H9 (cell line): ENCODE measurements at regions not wholly inside any gene's neighbourhood (a gene's known extent, or its start where the extent isn't known, plus 50 kb on each side); places are given as distances from the start of the nearest gene placed in this dataset.

ENCODE experiments used
- DNase-seq: peaks from one replicate; pipeline ENCODE4 v3.0.0-alpha.2; 2017
- H2AFZ ChIP-seq: one replicate; pipeline ENCODE4 v1.6.1; 2013; ENCODE audit warnings: mild to moderate bottlenecking, low read length, control low read depth, moderate library complexity
- H2AK5ac ChIP-seq: 2 replicates; pipeline ENCODE4 v1.6.1; 2013; ENCODE audit warnings: low read length, control low read depth, mixed read lengths; ENCODE audit not compliant: insufficient read length
- H2BK120ac ChIP-seq: one replicate; pipeline ENCODE4 v1.6.1; 2013; ENCODE audit warnings: low read depth, mild to moderate bottlenecking, low read length, control low read depth, inconsistent platforms; ENCODE audit not compliant: poor library complexity, severe bottlenecking
- H2BK12ac ChIP-seq: 2 replicates; pipeline ENCODE4 v1.6.1; 2013; ENCODE audit warnings: low read length, control low read depth, mixed read lengths, low read depth; ENCODE audit not compliant: insufficient read length
- H2BK15ac ChIP-seq: 2 replicates; pipeline ENCODE4 v1.6.1; 2013; ENCODE audit warnings: low read depth, low read length, control low read depth
- H2BK20ac ChIP-seq: one replicate; pipeline ENCODE4 v1.6.1; 2013; ENCODE audit warnings: low read depth, mild to moderate bottlenecking, low read length, control low read depth, inconsistent platforms; ENCODE audit not compliant: poor library complexity, severe bottlenecking
- H2BK5ac ChIP-seq: 2 replicates; pipeline ENCODE4 v1.6.1; 2013; ENCODE audit warnings: low read length, control low read depth, mixed read lengths; ENCODE audit not compliant: insufficient read length
- H3K14ac ChIP-seq: 2 replicates; pipeline ENCODE4 v1.6.1; 2013; ENCODE audit warnings: low read length, control low read depth; ENCODE audit not compliant: insufficient read depth
- H3K18ac ChIP-seq: 2 replicates; pipeline ENCODE4 v1.6.1; 2013; ENCODE audit warnings: low read depth, mild to moderate bottlenecking, mixed read lengths, low read length, control low read depth; ENCODE audit not compliant: insufficient read length
- H3K23ac ChIP-seq: 2 replicates; pipeline ENCODE4 v1.6.1; 2013; ENCODE audit warnings: low read length, control low read depth, mixed read lengths, low read depth; ENCODE audit not compliant: insufficient read length
- H3K23me2 ChIP-seq: 2 replicates; pipeline ENCODE4 v1.6.1; 2013; ENCODE audit warnings: low read depth, mild to moderate bottlenecking, mixed read lengths, low read length, control low read depth; ENCODE audit not compliant: insufficient read length, poor library complexity, severe bottlenecking
- H3K27ac ChIP-seq: 2 replicates; pipeline ENCODE4 v1.5.1; 2013; ENCODE audit warnings: low read length, control low read depth, mixed read lengths, low read depth; ENCODE audit not compliant: insufficient read length
- H3K27me3 ChIP-seq: 2 replicates; pipeline ENCODE4 v1.6.1; 2013; ENCODE audit warnings: low read length, control low read depth, inconsistent platforms; ENCODE audit not compliant: insufficient read depth
- H3K4ac ChIP-seq: 2 replicates; pipeline ENCODE4 v1.6.1; 2013; ENCODE audit warnings: low read depth, mild to moderate bottlenecking, control low read depth, inconsistent platforms, low read length, moderate library complexity
- H3K4me1 ChIP-seq: 2 replicates; pipeline ENCODE4 v1.6.1; 2013; ENCODE audit warnings: low read length, control low read depth, inconsistent platforms; ENCODE audit not compliant: insufficient read depth
- H3K4me2 ChIP-seq: 2 replicates; pipeline ENCODE4 v1.6.1; 2013; ENCODE audit warnings: low read length, control low read depth, mixed read lengths; ENCODE audit not compliant: insufficient read length, insufficient read depth
- H3K56ac ChIP-seq: 2 replicates; pipeline ENCODE4 v1.6.1; 2013; ENCODE audit warnings: low read depth, mild to moderate bottlenecking, mixed read lengths, low read length, control low read depth; ENCODE audit not compliant: insufficient read length
- H3K79me1 ChIP-seq: 2 replicates; pipeline ENCODE4 v1.6.1; 2013; ENCODE audit warnings: low read depth, mild to moderate bottlenecking, moderate library complexity, low read length, control low read depth, inconsistent platforms; ENCODE audit not compliant: insufficient read depth, poor library complexity, severe bottlenecking
- H3K79me2 ChIP-seq: 2 replicates; pipeline ENCODE4 v1.6.1; 2013; ENCODE audit warnings: low read length, control low read depth, inconsistent platforms; ENCODE audit not compliant: insufficient read depth
- H3K9ac ChIP-seq: 2 replicates; pipeline ENCODE4 v1.6.1; 2013; ENCODE audit warnings: low read length, control low read depth, mixed read lengths; ENCODE audit not compliant: insufficient read length; ENCODE audit errors: extremely low read depth
- H3K9me3 ChIP-seq: one replicate; pipeline ENCODE4 v1.6.1; 2013; ENCODE audit warnings: low read depth, low read length, inconsistent platforms; ENCODE audit not compliant: control insufficient read depth
- H3T11ph ChIP-seq: one replicate; pipeline ENCODE4 v1.6.1; 2013; ENCODE audit warnings: mild to moderate bottlenecking, low read length, control low read depth, inconsistent platforms
- H4K20me1 ChIP-seq: one replicate; pipeline ENCODE4 v1.6.1; 2013; ENCODE audit not compliant: control insufficient read depth, insufficient read length, insufficient read depth
- H4K5ac ChIP-seq: 2 replicates; pipeline ENCODE4 v1.6.1; 2013; ENCODE audit warnings: low read depth, mild to moderate bottlenecking, mixed read lengths, low read length, control low read depth; ENCODE audit not compliant: insufficient read length
- H4K8ac ChIP-seq: replicated peaks from 2 replicates; pipeline ENCODE4 v1.6.1; 2013; ENCODE audit warnings: low read length, control low read depth, mixed read lengths, low read depth; ENCODE audit not compliant: insufficient read length
- H4K91ac ChIP-seq: 2 replicates; pipeline ENCODE4 v1.6.1; 2013; ENCODE audit warnings: low read depth, mild to moderate bottlenecking, moderate library complexity, mixed read lengths, low read length, control low read depth; ENCODE audit not compliant: insufficient read length
- H3K27ac Mint-ChIP-seq, 3 experiments: 2 replicates in 2 of 3; 3 replicates in 1 of 3; pipeline ENCODE4 v1.8.0; 2020 to 2021; ENCODE audit warnings: mixed read lengths in 3 of 3, mild to moderate bottlenecking in 1 of 3, moderate library complexity in 1 of 3
- H3K27me3 Mint-ChIP-seq: 2 replicates; pipeline ENCODE4 v1.8.0; 2021; ENCODE audit warnings: low read depth, mild to moderate bottlenecking, moderate library complexity, mixed read lengths
- H3K36me3 Mint-ChIP-seq, 3 experiments: 2 replicates in 2 of 3; 3 replicates in 1 of 3; pipeline ENCODE4 v1.8.0; 2020 to 2021; ENCODE audit warnings: low read depth in 3 of 3, mixed read lengths in 3 of 3; ENCODE audit not compliant: insufficient read depth in 1 of 3
- H3K4me1 Mint-ChIP-seq, 2 experiments: 2 replicates each; pipeline ENCODE4 v1.8.0; 2020; ENCODE audit warnings: mixed read lengths in 2 of 2
- H3K4me3 Mint-ChIP-seq, 2 experiments: 2 replicates in 1 of 2; 3 replicates in 1 of 2; pipeline ENCODE4 v1.8.0; 2020 to 2021; ENCODE audit warnings: mild to moderate bottlenecking in 2 of 2, mixed read lengths in 2 of 2, moderate library complexity in 1 of 2
- H3K9me3 Mint-ChIP-seq, 2 experiments: 2 replicates in 1 of 2; 3 replicates in 1 of 2; pipeline ENCODE4 v1.8.0; 2020; ENCODE audit warnings: mild to moderate bottlenecking in 2 of 2, mixed read lengths in 2 of 2, moderate library complexity in 1 of 2
- WGBS: extraction: QIAGEN DNeasy Blood & Tissue Kit; methylation state at CpG from one replicate; pipeline ENCODE4 v1.1.7; 2013; ENCODE audit warnings: missing lambda C conversion rate, low lambda C conversion rate, mixed read lengths; ENCODE audit not compliant: insufficient read length; ENCODE audit errors: extremely low coverage; 5-methylcytosine and 5-hydroxymethylcytosine counted together
- TF ChIP-seq, protein P1 (sequence below): fragments of 200-600 bp; sonication (generic); conservative IDR thresholded peaks from 3 replicates; pipeline ENCODE4 v1.8.0; 2021; ENCODE audit warnings: antibody characterized with exemption, mild to moderate bottlenecking

GRCh38 chr15:93848076-93848475 is 383.3 kb upstream of the MCTP2 start:
- Histone ChIP-seq H3K56ac (no peak overlapping the region), H4K91ac (no peak overlapping the region), H3K14ac (no peak overlapping the region), H4K5ac (no peak overlapping the region), H3K4me2 (no peak overlapping the region), H3K23ac (no peak overlapping the region), H3K9me3 (no peaks in the 10 kb centered on the region), H4K20me1 (no peaks in the 10 kb centered on the region), H2AK5ac (no peak overlapping the region), H3K79me2 (no peaks in the 10 kb centered on the region), H3K23me2 (no peaks in the 10 kb centered on the region), H3K18ac (no peak overlapping the region), H2BK5ac (no peak overlapping the region), H3K27ac (no peak overlapping the region), H3K4me1 (no peaks in the 10 kb centered on the region), H3K4ac (no peak overlapping the region), H2BK15ac (no peak overlapping the region), H4K8ac (no peak overlapping the region), H3K79me1 (no peaks in the 10 kb centered on the region), H2AFZ (no peak overlapping the region), H2BK20ac (no peak overlapping the region), H2BK120ac (no peak overlapping the region), H3T11ph (no peak overlapping the region), H3K9ac (no peak overlapping the region), H2BK12ac (no peak overlapping the region), H3K27me3 (no peaks in the 10 kb centered on the region)
- Mint-ChIP-seq H3K4me1 (peaks cover 5 to 7% of the 10 kb centered on the region in 2 experiments; a peak in 3 of 4 replicates), H3K9me3 (no peaks in the 10 kb centered on the region), H3K36me3 (no peaks in the 10 kb centered on the region), H3K27me3 (no peaks in the 10 kb centered on the region), H3K4me3 (no peak overlapping the region), H3K27ac (no peak overlapping the region)
- WGBS: no CpG with 5 or more reads among the region's 3 CpGs
- TF ChIP-seq, protein P1, sequence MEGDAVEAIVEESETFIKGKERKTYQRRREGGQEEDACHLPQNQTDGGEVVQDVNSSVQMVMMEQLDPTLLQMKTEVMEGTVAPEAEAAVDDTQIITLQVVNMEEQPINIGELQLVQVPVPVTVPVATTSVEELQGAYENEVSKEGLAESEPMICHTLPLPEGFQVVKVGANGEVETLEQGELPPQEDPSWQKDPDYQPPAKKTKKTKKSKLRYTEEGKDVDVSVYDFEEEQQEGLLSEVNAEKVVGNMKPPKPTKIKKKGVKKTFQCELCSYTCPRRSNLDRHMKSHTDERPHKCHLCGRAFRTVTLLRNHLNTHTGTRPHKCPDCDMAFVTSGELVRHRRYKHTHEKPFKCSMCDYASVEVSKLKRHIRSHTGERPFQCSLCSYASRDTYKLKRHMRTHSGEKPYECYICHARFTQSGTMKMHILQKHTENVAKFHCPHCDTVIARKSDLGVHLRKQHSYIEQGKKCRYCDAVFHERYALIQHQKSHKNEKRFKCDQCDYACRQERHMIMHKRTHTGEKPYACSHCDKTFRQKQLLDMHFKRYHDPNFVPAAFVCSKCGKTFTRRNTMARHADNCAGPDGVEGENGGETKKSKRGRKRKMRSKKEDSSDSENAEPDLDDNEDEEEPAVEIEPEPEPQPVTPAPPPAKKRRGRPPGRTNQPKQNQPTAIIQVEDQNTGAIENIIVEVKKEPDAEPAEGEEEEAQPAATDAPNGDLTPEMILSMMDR: no peak
- DNase-seq: no peak
